ENCODE measurements at regions not wholly inside any gene's neighbourhood (a gene's known extent, or its start where the extent isn't known, plus 50 kb on each side); places are given as distances from the start of the nearest gene placed in this dataset.

GRCh38 chr20:58100731-58101356 lies 127.6 kb downstream of the ANKRD60 start:
- DNase-seq = no peak
- Histone ChIP-seq H3K4me3 (replicated peaks in 1 of 3) (no peak overlapping the region), H3K9me3 (no peaks in the 10 kb centered on the region), H3K4me1 (no peaks in the 10 kb centered on the region), H3K27ac (no peak overlapping the region), H3K27me3 (no peaks in the 10 kb centered on the region), H3K36me3 (no peaks in the 10 kb centered on the region)
- no peak for TF ChIP-seq POLR2A (IDR thresholded peaks at IDR 0.05)
- TF ChIP-seq CTCF (IDR thresholded peaks at IDR 0.05) = no peak
- WGBS, 2 donors = 80 to 86% methylated on average over 7 of the region's 7 CpGs
- intact Hi-C loops (cut with DNase I) = no loop called here

- Histone ChIP-seq H3K4me1 (no peaks in the 10 kb centered on the region), H3K9me3 (no peaks in the 10 kb centered on the region), H3K36me3 (no peaks in the 10 kb centered on the region), H3K27ac (no peak overlapping the region), H3K27me3 (no peaks in the 10 kb centered on the region), H3K4me3 (replicated peaks in 1 of 3) (no peak overlapping the region)
- WGBS, 2 donors = 77 to 78% methylated on average over 9 of the region's 9 CpGs
- intact Hi-C loops (cut with DNase I) = no loop called here
- DNase-seq = no peak
- TF ChIP-seq CTCF (IDR thresholded peaks at IDR 0.05) (no peak), POLR2A (IDR thresholded peaks at IDR 0.05) (no peak)
These were observed 128.3 kb downstream of the ANKRD60 start for GRCh38 chr20:58099956-58100730.

- no peak overlapping the region for H3K4me3 ChIP-seq (replicated peaks in 1 of 3)
- no peaks in the 10 kb centered on the region for H3K4me1 ChIP-seq
- no peaks in the 10 kb centered on the region for H3K9me3 ChIP-seq
- no peak for TF ChIP-seq CTCF (IDR thresholded peaks at IDR 0.05)
- no peak for TF ChIP-seq POLR2A (IDR thresholded peaks at IDR 0.05)
- H3K27ac ChIP-seq = no peak overlapping the region
- intact Hi-C loops (cut with DNase I) = no loop called here
- 86 to 93% methylated on average over 16 of the region's 16 CpGs for WGBS, 2 donors
- no peaks in the 10 kb centered on the region for H3K36me3 ChIP-seq
- no peaks in the 10 kb centered on the region for H3K27me3 ChIP-seq
- DNase-seq = no peak
These were observed 129.0 kb downstream of the ANKRD60 start for GRCh38 chr20:58099291-58099935.

- H3K36me3 ChIP-seq = no peaks in the 10 kb centered on the region
- TF ChIP-seq POLR2A (IDR thresholded peaks at IDR 0.05) = no peak
- no peak for TF ChIP-seq CTCF (IDR thresholded peaks at IDR 0.05)
- no peak overlapping the region for H3K27ac ChIP-seq
- no peaks in the 10 kb centered on the region for H3K9me3 ChIP-seq
- no peak for DNase-seq
- no peaks in the 10 kb centered on the region for H3K27me3 ChIP-seq
- WGBS, 2 donors = 77 to 79% methylated on average over 4 of the region's 4 CpGs
- no peak overlapping the region for H3K4me3 ChIP-seq (replicated peaks in 1 of 3)
- intact Hi-C loops (cut with DNase I) = no loop called here
- H3K4me1 ChIP-seq = no peaks in the 10 kb centered on the region
These were observed 129.9 kb downstream of the ANKRD60 start for GRCh38 chr20:58098571-58098970.

- Histone ChIP-seq H3K27me3 (no peaks in the 10 kb centered on the region), H3K9me3 (no peaks in the 10 kb centered on the region), H3K4me3 (replicated peaks in 1 of 3) (no peak overlapping the region), H3K27ac (no peak overlapping the region), H3K4me1 (no peaks in the 10 kb centered on the region), H3K36me3 (no peaks in the 10 kb centered on the region)
- TF ChIP-seq CTCF (IDR thresholded peaks at IDR 0.05) = no peak
- no peak for TF ChIP-seq POLR2A (IDR thresholded peaks at IDR 0.05)
- intact Hi-C loops (cut with DNase I) = no loop called here
- DNase-seq = no peak
- WGBS, 2 donors = 84 to 86% methylated on average over 7 of the region's 7 CpGs
These were observed 130.5 kb downstream of the ANKRD60 start for GRCh38 chr20:58097943-58098342.
